Upper lobe of left lung (tissue), 6 donors: ENCODE measurements at regions not wholly inside any gene's neighbourhood (a gene's known extent, or its start where the extent isn't known, plus 50 kb on each side); places are given as distances from the start of the nearest gene placed in this dataset.

Experiments
- ATAC-seq, 2 donors: fragments of 200-7000 bp; cut with Tn5 transposase; one replicate each; pipeline ENCODE4 v1.9.1; 2022; ENCODE audit warnings: mild to moderate bottlenecking in 2 of 2, moderate library complexity in 2 of 2; ENCODE audit not compliant: low FRiP score in 2 of 2
- DNase-seq, 2 donors: peaks; one replicate each; pipeline ENCODE4 v3.0.0-alpha.2; 2019 to 2020
- H3K27ac ChIP-seq, 4 donors: fragments of 200-600 bp; sonication (generic); one replicate each; pipeline ENCODE4 v1.5.1; 2016 to 2019
- H3K27me3 ChIP-seq, 4 donors: fragments of 200-600 bp; sonication (generic); one replicate each; pipeline ENCODE4 v1.5.1; 2017 to 2019
- H3K36me3 ChIP-seq, 4 donors: fragments of 200-600 bp; sonication (generic); one replicate each; pipeline ENCODE4 v1.5.1; 2016 to 2019
- H3K4me1 ChIP-seq, 4 donors: fragments of 200-600 bp; sonication (generic); one replicate each; pipeline ENCODE4 v1.5.1; 2018 to 2019
- H3K4me3 ChIP-seq, 4 donors: fragments of 200-600 bp; sonication (generic); one replicate each; pipeline ENCODE4 v1.5.1; 2017 to 2019; ENCODE audit warnings: mild to moderate bottlenecking in 2 of 4, moderate library complexity in 1 of 4
- H3K9me3 ChIP-seq, 4 donors: fragments of 200-600 bp; sonication (generic); one replicate each; pipeline ENCODE4 v1.5.1; 2018 to 2019
- EP300 ChIP-seq, 4 donors: sonication (generic); formaldehyde crosslinking; IDR thresholded peaks; one replicate each; pipeline ENCODE4 v1.5.1; 2017; ENCODE audit warnings: antibody characterized with exemption in 4 of 4, control low read depth in 2 of 4
- POLR2A ChIP-seq, 4 donors: fragments of 450-650 bp; IDR thresholded peaks; one replicate each; pipeline ENCODE4 v1.5.1; 2016 to 2017; ENCODE audit warnings: antibody characterized with exemption in 4 of 4, mild to moderate bottlenecking in 2 of 4
- POLR2AphosphoS5 ChIP-seq, 2 donors: sonication (generic); formaldehyde crosslinking; IDR thresholded peaks; one replicate each; pipeline ENCODE4 v1.5.1; 2017; ENCODE audit warnings: antibody characterized with exemption in 2 of 2
- WGBS, 2 donors: methylation state at CpG; one replicate each; pipeline ENCODE4 v1.1.5; 2017 to 2018; 5-methylcytosine and 5-hydroxymethylcytosine counted together
- TF ChIP-seq, protein P1 (sequence below), 6 experiments: fragments of 450-650 bp in 4 of 6; fragments of 200-600 bp in 2 of 6; sonication (generic) in 2 of 6; IDR thresholded peaks; one replicate each; pipeline ENCODE4 v1.5.1; 2016 to 2019; ENCODE audit warnings: antibody characterized with exemption in 6 of 6
- donor health status: DM: no; HTN: no; CAD: no; lungs with moderate emphysema.
- donor health status: DM: no; HTN: yes; CAD: no; lungs with severe emphysema.

DNA sequence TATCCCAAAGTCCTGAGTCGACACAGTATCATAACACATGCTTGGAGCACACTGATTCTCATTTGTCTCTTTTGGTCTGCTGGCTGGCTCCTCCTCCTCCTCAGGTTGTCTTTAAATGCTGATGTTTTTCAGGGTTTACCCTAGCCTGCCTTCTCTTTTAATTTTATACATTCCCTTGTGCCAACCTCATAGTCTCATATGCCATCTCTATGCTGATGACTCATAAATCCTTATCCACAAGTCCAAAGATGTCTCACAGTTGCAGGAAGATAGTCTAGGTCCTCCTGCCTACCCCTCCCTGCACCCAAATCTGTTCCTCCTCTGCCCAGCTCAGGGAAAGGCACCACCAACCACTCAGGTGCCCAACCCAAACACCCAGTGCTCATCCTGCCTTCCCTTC, 108.3 kb downstream of the SIPA1L2 start:
- ATAC-seq (no peak), DNase-seq (no peak)
- H3K36me3 ChIP-seq = no peaks in the 10 kb centered on the region
- no peak overlapping the region for H3K4me3 ChIP-seq
- H3K27ac ChIP-seq = no peak overlapping the region
- TF ChIP-seq, protein P1, sequence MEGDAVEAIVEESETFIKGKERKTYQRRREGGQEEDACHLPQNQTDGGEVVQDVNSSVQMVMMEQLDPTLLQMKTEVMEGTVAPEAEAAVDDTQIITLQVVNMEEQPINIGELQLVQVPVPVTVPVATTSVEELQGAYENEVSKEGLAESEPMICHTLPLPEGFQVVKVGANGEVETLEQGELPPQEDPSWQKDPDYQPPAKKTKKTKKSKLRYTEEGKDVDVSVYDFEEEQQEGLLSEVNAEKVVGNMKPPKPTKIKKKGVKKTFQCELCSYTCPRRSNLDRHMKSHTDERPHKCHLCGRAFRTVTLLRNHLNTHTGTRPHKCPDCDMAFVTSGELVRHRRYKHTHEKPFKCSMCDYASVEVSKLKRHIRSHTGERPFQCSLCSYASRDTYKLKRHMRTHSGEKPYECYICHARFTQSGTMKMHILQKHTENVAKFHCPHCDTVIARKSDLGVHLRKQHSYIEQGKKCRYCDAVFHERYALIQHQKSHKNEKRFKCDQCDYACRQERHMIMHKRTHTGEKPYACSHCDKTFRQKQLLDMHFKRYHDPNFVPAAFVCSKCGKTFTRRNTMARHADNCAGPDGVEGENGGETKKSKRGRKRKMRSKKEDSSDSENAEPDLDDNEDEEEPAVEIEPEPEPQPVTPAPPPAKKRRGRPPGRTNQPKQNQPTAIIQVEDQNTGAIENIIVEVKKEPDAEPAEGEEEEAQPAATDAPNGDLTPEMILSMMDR (IDR thresholded peaks at IDR 0.05) = no peak
- TF ChIP-seq EP300 (IDR thresholded peaks at IDR 0.05) = no peak
- TF ChIP-seq POLR2A (IDR thresholded peaks at IDR 0.05) = no peak
- TF ChIP-seq POLR2AphosphoS5 (IDR thresholded peaks at IDR 0.05) = no peak
- no peaks in the 10 kb centered on the region for H3K9me3 ChIP-seq
- 88 to 91% methylated on average over 1 of the region's 1 CpG for WGBS, 2 donors
- H3K27me3 ChIP-seq = no peaks in the 10 kb centered on the region
- H3K4me1 ChIP-seq = peaks cover 0 to 15% (median 9%) of the 10 kb centered on the region in 4 donors

DNA sequence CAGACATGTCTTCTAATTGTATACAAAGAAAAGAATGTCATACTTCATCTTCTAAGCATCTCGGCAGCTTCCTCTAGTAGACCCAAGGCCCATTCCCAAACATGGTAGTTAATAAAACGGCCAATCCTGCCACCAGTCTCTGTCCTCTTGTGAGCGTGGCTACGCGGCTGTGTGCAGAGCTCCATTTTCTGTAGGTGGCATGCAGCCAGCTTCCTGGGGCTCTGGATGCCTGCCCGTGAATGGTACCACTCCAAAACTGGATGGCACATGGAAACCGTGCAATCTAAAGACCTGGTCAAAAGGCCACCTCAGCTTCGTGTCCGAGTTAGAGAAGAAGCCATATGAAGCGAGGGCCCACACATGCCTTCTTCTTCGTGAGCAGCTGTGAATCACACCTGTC, 110.7 kb downstream of the SIPA1L2 start:
- H3K27ac ChIP-seq = no peak overlapping the region
- H3K4me1 ChIP-seq = peaks cover 0 to 8% (median 4%) of the 10 kb centered on the region in 4 donors
- no peak overlapping the region for H3K4me3 ChIP-seq
- H3K36me3 ChIP-seq = peaks cover 0 to 13% (median 1%) of the 10 kb centered on the region in 4 donors
- no peaks in the 10 kb centered on the region for H3K9me3 ChIP-seq
- no peak for ATAC-seq
- no peak for TF ChIP-seq POLR2AphosphoS5 (IDR thresholded peaks at IDR 0.05)
- no peak for TF ChIP-seq POLR2A (IDR thresholded peaks at IDR 0.05)
- no peak for TF ChIP-seq EP300 (IDR thresholded peaks at IDR 0.05)
- TF ChIP-seq, protein P1 (IDR thresholded peaks at IDR 0.05) = no peak
- no peaks in the 10 kb centered on the region for H3K27me3 ChIP-seq
- WGBS, 2 donors = 71 to 76% methylated on average over 11 of the region's 11 CpGs
- no peak for DNase-seq

DNA sequence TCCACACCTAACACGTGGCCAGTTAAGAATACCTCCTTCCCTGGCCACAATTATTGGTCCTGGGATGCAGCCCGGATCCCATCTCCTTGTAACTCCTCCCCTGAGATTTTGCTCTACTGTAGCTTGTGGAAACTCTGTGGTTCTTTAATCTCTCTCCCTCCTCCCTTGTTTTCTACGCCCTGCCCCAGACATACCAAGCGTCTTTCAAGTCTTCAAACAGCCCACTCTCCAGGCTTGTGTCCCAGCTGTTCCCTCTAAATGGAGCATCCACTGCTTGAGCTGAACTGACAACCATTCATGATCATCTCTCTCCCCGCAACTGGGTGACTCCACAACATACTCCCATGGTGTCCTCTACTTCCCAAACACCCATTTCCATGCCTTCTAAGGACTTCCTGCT, 111.6 kb downstream of the SIPA1L2 start:
- no peaks in the 10 kb centered on the region for H3K9me3 ChIP-seq
- peaks cover 0 to 2% (median 0%) of the 10 kb centered on the region in 4 donors for H3K4me1 ChIP-seq
- TF ChIP-seq, protein P1 (IDR thresholded peaks at IDR 0.05) = no peak
- TF ChIP-seq POLR2AphosphoS5 (IDR thresholded peaks at IDR 0.05) (no peak), EP300 (IDR thresholded peaks at IDR 0.05) (no peak), POLR2A (IDR thresholded peaks at IDR 0.05) (no peak)
- WGBS, 2 donors = 88 to 89% methylated on average over 5 of the region's 5 CpGs
- no peak for ATAC-seq
- H3K27me3 ChIP-seq = no peaks in the 10 kb centered on the region
- DNase-seq = no peak
- no peak overlapping the region for H3K27ac ChIP-seq
- H3K4me3 ChIP-seq = no peak overlapping the region
- peaks cover 0 to 20% (median 1%) of the 10 kb centered on the region in 4 donors for H3K36me3 ChIP-seq

DNA sequence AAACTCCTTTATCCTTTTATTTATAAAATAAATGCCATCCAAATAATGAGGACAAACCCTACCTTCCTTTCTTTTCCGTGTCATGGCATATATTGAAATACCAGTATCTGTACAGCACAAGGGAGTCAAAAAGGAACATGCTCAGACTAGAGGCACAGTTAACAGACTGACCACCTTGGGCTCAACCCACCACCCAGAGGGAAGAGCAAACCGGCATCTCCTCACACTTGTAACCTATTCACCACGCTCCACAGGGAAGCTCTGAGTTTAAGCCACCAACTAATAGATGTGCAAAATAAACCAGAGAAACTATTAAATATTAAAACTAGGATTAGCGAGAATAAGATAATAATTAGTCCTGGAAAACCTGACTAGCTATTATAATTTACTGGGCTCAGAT, 112.7 kb downstream of the SIPA1L2 start:
- no peak for ATAC-seq
- no peak overlapping the region for H3K4me3 ChIP-seq
- H3K27ac ChIP-seq = no peak overlapping the region
- H3K27me3 ChIP-seq = no peaks in the 10 kb centered on the region
- no peak for DNase-seq
- H3K36me3 ChIP-seq = peaks cover 0 to 20% (median 1%) of the 10 kb centered on the region in 4 donors
- WGBS, 2 donors = 95 to 98% methylated on average over 4 of the region's 4 CpGs
- TF ChIP-seq POLR2AphosphoS5 (IDR thresholded peaks at IDR 0.05) (no peak), EP300 (IDR thresholded peaks at IDR 0.05) (no peak), POLR2A (IDR thresholded peaks at IDR 0.05) (no peak)
- TF ChIP-seq, protein P1 (IDR thresholded peaks at IDR 0.05) = no peak
- H3K9me3 ChIP-seq = no peaks in the 10 kb centered on the region
- H3K4me1 ChIP-seq = peaks cover 0 to 5% (median 0%) of the 10 kb centered on the region in 4 donors

DNA sequence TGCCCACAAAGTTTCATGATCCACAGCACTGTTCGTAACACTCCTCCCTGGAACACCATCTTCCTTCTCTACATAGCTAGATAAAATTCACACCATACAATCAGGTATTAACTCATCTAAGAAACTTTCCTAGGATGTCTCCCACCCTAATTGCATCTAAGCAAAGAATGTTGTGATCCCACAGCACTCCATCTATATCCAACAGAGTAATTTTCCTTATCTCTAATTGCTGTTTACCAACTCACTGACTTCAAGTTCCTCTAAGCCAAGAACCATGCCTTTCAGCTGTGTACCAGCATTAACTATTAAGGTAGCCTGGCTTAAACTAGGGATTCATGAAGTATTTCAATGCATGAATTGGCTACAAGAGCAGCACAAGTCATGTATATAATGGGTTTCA, 114.2 kb downstream of the SIPA1L2 start:
- ATAC-seq (no peak), DNase-seq (no peak)
- Histone ChIP-seq H3K36me3 (peaks cover 0 to 20% (median 1%) of the 10 kb centered on the region in 4 donors), H3K4me3 (no peak overlapping the region), H3K4me1 (peaks cover 0 to 11% (median 0%) of the 10 kb centered on the region in 4 donors), H3K9me3 (no peaks in the 10 kb centered on the region), H3K27me3 (no peaks in the 10 kb centered on the region), H3K27ac (no peak overlapping the region)
- 94 to 100% methylated on average over 1 of the region's 1 CpG for WGBS, 2 donors
- TF ChIP-seq, protein P1 (IDR thresholded peaks at IDR 0.05) = no peak
- no peak for TF ChIP-seq POLR2AphosphoS5 (IDR thresholded peaks at IDR 0.05)
